PFSK-1 (cell line): ENCODE measurements at regions not wholly inside any gene's neighbourhood (a gene's known extent, or its start where the extent isn't known, plus 50 kb on each side); places are given as distances from the start of the nearest gene placed in this dataset.

ENCODE experiments used
- FOXP2 ChIP-seq: optimal IDR thresholded peaks from 2 replicates; pipeline ENCODE3; 2011; ENCODE audit warnings: borderline replicate concordance, control low read depth, inconsistent platforms; ENCODE audit not compliant: insufficient read depth; ENCODE audit errors: extremely low read length, extremely low read depth
- REST ChIP-seq, 2 experiments: IDR thresholded peaks; 2 replicates each; pipeline versions ENCODE4 v1.6.1 to v1.8.0; 2011 to 2012; ENCODE audit warnings: low read depth in 2 of 2, low read length in 2 of 2, control low read depth in 1 of 2, inconsistent platforms in 1 of 2, mild to moderate bottlenecking in 1 of 2, moderate library complexity in 1 of 2; ENCODE audit not compliant: insufficient read depth in 1 of 2
- SIN3A ChIP-seq: IDR thresholded peaks from 2 replicates; pipeline ENCODE4 v1.6.1; 2012; ENCODE audit warnings: mild to moderate bottlenecking, low read length, moderate library complexity, borderline replicate concordance; ENCODE audit not compliant: insufficient read depth
- TAF1 ChIP-seq: IDR thresholded peaks from 2 replicates; pipeline ENCODE4 v1.6.1; 2012; ENCODE audit warnings: low read length, control low read depth, borderline replicate concordance; ENCODE audit not compliant: insufficient read depth

DNA sequence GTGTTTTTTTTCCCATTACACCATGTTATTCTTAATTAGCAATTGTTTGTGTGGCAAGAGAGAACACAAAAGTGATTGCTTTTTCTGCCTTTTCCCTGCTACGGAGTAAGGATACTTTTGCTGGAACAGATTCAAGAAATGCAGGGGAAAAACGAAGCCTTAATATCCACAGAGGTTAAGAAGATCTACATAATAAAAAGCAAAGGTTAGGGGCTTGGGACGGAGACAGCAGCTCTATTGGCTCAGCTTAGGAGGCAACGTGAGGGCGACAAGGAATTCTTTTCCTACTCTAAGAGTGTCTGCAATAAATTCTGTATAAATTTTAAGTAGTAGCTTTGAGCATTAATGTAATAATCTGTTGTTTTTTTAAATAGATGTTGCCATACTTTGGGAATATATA is 693.3 kb downstream of the DTWD2 start:
- TF ChIP-seq SIN3A (no peak), FOXP2 (no peak), REST (IDR thresholded peaks at IDR 0.05; ENCODE audit: insufficient read depth in 1 of 2, low read depth in 2 of 2, low read length in 2 of 2) (no peak), TAF1 (no peak)
